Gastroesophageal sphincter (tissue), 3 donors: ENCODE measurements at regions not wholly inside any gene's neighbourhood (a gene's known extent, or its start where the extent isn't known, plus 50 kb on each side); places are given as distances from the start of the nearest gene placed in this dataset.

Experiments
- POLR2AphosphoS5 ChIP-seq: sonication (generic); formaldehyde crosslinking; IDR thresholded peaks from one replicate; pipeline ENCODE4 v1.6.1; 2017; ENCODE audit warnings: antibody characterized with exemption
- TF ChIP-seq, protein P1 (sequence below), 4 experiments: fragments of 200-600 bp in 2 of 4; fragments of 450-650 bp in 2 of 4; sonication (generic) in 1 of 4; IDR thresholded peaks; one replicate each; pipeline ENCODE4 v1.5.1; 2017 to 2019; ENCODE audit warnings: antibody characterized with exemption in 4 of 4, mild to moderate bottlenecking in 2 of 4, moderate library complexity in 2 of 4

DNA sequence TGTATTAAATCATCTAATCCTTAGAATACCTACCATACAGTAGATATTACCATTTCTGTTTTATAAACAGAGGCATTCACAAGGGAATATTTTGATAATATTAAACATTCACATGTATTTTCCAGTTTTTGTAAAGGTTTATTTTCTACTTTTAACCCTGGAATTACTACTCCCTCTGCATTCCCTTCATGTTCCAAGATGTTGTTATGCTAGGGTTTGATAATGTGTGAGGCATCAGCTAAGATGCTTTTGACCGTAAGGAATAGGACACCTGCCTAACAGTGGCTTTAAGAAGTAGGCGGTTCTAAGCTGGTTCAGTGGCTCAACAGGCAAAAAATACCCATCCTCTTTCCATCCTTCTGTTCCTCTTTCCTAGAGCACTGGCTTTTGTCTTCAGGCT is 131.9 kb upstream of the USP24 start:
- TF ChIP-seq, protein P1, sequence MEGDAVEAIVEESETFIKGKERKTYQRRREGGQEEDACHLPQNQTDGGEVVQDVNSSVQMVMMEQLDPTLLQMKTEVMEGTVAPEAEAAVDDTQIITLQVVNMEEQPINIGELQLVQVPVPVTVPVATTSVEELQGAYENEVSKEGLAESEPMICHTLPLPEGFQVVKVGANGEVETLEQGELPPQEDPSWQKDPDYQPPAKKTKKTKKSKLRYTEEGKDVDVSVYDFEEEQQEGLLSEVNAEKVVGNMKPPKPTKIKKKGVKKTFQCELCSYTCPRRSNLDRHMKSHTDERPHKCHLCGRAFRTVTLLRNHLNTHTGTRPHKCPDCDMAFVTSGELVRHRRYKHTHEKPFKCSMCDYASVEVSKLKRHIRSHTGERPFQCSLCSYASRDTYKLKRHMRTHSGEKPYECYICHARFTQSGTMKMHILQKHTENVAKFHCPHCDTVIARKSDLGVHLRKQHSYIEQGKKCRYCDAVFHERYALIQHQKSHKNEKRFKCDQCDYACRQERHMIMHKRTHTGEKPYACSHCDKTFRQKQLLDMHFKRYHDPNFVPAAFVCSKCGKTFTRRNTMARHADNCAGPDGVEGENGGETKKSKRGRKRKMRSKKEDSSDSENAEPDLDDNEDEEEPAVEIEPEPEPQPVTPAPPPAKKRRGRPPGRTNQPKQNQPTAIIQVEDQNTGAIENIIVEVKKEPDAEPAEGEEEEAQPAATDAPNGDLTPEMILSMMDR (IDR thresholded peaks at IDR 0.05) = no peak
- TF ChIP-seq POLR2AphosphoS5 = no peak
